ENCODE measurements at regions not wholly inside any gene's neighbourhood (a gene's known extent, or its start where the extent isn't known, plus 50 kb on each side); places are given as distances from the start of the nearest gene placed in this dataset.

GRCh38 chr5:154115291-154115690 is 75.2 kb upstream of the GALNT10 start:
- TF ChIP-seq, protein P1, sequence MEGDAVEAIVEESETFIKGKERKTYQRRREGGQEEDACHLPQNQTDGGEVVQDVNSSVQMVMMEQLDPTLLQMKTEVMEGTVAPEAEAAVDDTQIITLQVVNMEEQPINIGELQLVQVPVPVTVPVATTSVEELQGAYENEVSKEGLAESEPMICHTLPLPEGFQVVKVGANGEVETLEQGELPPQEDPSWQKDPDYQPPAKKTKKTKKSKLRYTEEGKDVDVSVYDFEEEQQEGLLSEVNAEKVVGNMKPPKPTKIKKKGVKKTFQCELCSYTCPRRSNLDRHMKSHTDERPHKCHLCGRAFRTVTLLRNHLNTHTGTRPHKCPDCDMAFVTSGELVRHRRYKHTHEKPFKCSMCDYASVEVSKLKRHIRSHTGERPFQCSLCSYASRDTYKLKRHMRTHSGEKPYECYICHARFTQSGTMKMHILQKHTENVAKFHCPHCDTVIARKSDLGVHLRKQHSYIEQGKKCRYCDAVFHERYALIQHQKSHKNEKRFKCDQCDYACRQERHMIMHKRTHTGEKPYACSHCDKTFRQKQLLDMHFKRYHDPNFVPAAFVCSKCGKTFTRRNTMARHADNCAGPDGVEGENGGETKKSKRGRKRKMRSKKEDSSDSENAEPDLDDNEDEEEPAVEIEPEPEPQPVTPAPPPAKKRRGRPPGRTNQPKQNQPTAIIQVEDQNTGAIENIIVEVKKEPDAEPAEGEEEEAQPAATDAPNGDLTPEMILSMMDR (conservative IDR thresholded peaks at IDR 0.05), result no peak
- no peak overlapping the region for H3K27ac ChIP-seq

DNA sequence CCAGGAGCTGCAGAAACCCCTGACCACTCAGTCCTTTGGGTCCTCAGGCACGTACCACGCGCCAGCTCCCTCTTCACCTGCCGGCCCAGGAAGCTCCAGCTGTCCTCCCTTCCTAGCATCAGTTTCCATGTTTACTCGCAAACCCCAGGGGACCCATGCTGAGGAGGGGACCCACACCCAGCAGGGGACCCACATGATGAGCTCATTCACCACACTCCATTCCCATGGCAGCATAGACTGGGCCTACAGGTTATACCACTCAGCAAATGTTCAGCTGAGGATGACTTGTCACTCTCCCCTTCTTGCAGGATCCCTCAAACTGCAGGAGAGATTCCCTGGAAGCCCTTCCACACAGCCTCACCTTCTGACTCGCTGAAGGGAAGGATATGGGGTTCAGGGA is 73.5 kb upstream of the GALNT10 start:
- H3K27ac ChIP-seq, result peak overlapping the region; percentile 70; the same call in 1 of the 2 replicates
- TF ChIP-seq, protein P1 (conservative IDR thresholded peaks at IDR 0.05), result no peak

GRCh38 chr5:154117930-154118329 is 72.6 kb upstream of the GALNT10 start:
- TF ChIP-seq, protein P1 (conservative IDR thresholded peaks at IDR 0.05), result no peak
- peak overlapping the region; percentile 70 for H3K27ac ChIP-seq

DNA sequence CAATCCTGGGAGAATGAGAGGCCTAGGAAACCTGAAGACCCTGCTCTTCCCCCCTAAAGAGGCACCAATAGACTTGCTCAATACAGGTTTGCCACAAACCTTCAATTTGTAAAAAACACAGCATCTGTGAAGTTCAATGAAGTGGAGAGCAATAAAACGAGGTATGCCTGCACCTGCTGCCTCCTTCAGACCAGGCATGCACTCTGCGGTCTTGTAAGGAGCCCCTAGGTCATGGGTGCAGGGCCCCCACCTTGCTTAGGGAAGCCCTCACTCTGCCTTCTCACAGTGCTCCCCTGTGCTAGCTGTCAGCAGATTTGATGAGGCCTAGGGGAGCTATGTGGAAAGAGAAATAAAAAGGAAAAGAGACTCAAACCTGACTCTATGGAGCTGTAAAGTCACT is 72.1 kb upstream of the GALNT10 start:
- H3K27ac ChIP-seq, result peak overlapping the region; percentile 70
- TF ChIP-seq, protein P1 (conservative IDR thresholded peaks at IDR 0.05), result no peak

- TF ChIP-seq, protein P1 (conservative IDR thresholded peaks at IDR 0.05), result 0 out of 2 replicates have a peak, but pooled peaks have one; percentile 24
- peak overlapping the region; percentile 70 for H3K27ac ChIP-seq
Observed at GRCh38 chr5:154118893-154119336, 71.6 kb upstream of the GALNT10 start.

GRCh38 chr5:154129013-154129412 is 61.5 kb upstream of the GALNT10 start:
- TF ChIP-seq, protein P1 (conservative IDR thresholded peaks at IDR 0.05), result no peak
- H3K27ac ChIP-seq, result peak overlapping the region; percentile 55

DNA sequence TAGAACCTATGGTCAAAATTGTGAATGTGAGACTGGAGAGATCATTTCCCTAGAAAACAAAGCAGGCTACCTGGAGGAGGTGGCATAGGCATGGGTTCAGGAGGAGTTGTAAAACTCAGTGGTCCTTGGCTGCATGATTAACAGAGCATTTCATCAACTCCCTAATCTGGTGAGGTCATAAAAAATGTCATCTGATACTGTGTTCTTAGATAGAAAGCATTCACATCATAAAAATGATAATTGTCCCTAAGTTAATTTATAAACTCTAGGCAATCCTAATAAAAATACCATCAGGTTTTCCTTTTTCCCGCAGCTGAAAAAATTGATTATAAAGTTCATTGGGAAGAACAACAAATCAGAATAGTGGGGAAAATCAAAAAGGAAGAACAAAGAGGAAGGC is 60.6 kb upstream of the GALNT10 start:
- TF ChIP-seq, protein P1 (conservative IDR thresholded peaks at IDR 0.05), result no peak

More for the DNA sequence above, 60.6 kb upstream of the GALNT10 start:
- H3K27ac ChIP-seq, result peak overlapping the region; percentile 55

All from VCaP (cell line).